HG02610 (cell line): ENCODE measurements at regions not wholly inside any gene's neighbourhood (a gene's known extent, or its start where the extent isn't known, plus 50 kb on each side); places are given as distances from the start of the nearest gene placed in this dataset.

Experiments
- ATAC-seq: cut with Tn5 transposase; IDR thresholded peaks from one replicate; pipeline ENCODE4 v1.9.1; 2021; ENCODE audit warnings: mild to moderate bottlenecking, moderate library complexity; ENCODE audit not compliant: unreplicated experiment

GRCh38 chr3:6518709-6519345 is 342.1 kb upstream of the GRM7 start:
- ATAC-seq: no peak

- no peak for ATAC-seq
Measured at GRCh38 chr3:6521369-6522113, 339.4 kb upstream of the GRM7 start.

- no peak for ATAC-seq
Measured at GRCh38 chr3:6522191-6522590, 338.7 kb upstream of the GRM7 start.

GRCh38 chr3:6523043-6523442 is 337.9 kb upstream of the GRM7 start:
- ATAC-seq: no peak

GRCh38 chr3:6524479-6524878 is 336.4 kb upstream of the GRM7 start:
- no peak for ATAC-seq

- no peak for ATAC-seq
Measured at GRCh38 chr3:6526321-6526720, 334.6 kb upstream of the GRM7 start.

GRCh38 chr3:6526861-6527260 is 334.1 kb upstream of the GRM7 start:
- ATAC-seq: no peak

- ATAC-seq: peak; percentile 91
Measured at GRCh38 chr3:6528951-6529350, 332.0 kb upstream of the GRM7 start.

- no peak for ATAC-seq
Measured at GRCh38 chr3:6531153-6531552, 329.8 kb upstream of the GRM7 start.

- ATAC-seq: no peak
Measured at GRCh38 chr3:6532101-6532500, 328.8 kb upstream of the GRM7 start.

GRCh38 chr3:6540981-6541380 is 319.9 kb upstream of the GRM7 start:
- ATAC-seq: no peak

GRCh38 chr3:6542795-6543194 is 318.1 kb upstream of the GRM7 start:
- no peak for ATAC-seq

GRCh38 chr3:6549296-6549695 is 311.6 kb upstream of the GRM7 start:
- no peak for ATAC-seq

- no peak for ATAC-seq
Measured at GRCh38 chr3:6551165-6551564, 309.8 kb upstream of the GRM7 start.

- ATAC-seq: no peak
Measured at GRCh38 chr3:6560259-6560658, 300.7 kb upstream of the GRM7 start.

GRCh38 chr3:6567241-6567640 is 293.7 kb upstream of the GRM7 start:
- no peak for ATAC-seq

- ATAC-seq: no peak
Measured at GRCh38 chr3:6568999-6569493, 291.9 kb upstream of the GRM7 start.

GRCh38 chr3:6571448-6571847 is 289.5 kb upstream of the GRM7 start:
- no peak for ATAC-seq

GRCh38 chr3:6577584-6577983 is 283.3 kb upstream of the GRM7 start:
- no peak for ATAC-seq

GRCh38 chr3:6578526-6578925 is 282.4 kb upstream of the GRM7 start:
- ATAC-seq: no peak

GRCh38 chr3:6580808-6581207 is 280.1 kb upstream of the GRM7 start:
- no peak for ATAC-seq

- ATAC-seq: no peak
Measured at GRCh38 chr3:6585360-6585759, 275.6 kb upstream of the GRM7 start.

GRCh38 chr3:6600237-6600636 is 260.7 kb upstream of the GRM7 start:
- no peak for ATAC-seq
